ENCODE measurements at regions not wholly inside any gene's neighbourhood (a gene's known extent, or its start where the extent isn't known, plus 50 kb on each side); places are given as distances from the start of the nearest gene placed in this dataset.

DNA sequence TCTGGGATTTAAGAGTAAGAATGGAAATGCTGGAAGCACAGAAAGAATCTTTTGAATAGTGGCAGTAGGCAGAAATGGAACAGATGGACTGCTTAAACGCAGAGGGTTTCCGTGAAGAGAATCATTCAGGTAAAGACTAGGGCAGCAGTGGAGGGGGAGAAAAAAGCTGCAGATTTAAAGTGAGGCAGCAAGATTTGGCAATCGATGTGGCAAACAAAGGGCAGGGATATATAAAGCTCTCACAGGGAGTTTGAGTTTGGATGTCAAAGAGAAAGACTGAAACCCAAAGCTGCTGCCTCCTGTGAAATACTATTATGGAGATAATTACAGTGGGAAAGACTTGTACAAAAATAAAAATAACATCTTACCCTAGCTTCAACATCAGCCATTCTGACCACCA lies 384.0 kb downstream of the CENPC start:
- TF ChIP-seq, protein P1, sequence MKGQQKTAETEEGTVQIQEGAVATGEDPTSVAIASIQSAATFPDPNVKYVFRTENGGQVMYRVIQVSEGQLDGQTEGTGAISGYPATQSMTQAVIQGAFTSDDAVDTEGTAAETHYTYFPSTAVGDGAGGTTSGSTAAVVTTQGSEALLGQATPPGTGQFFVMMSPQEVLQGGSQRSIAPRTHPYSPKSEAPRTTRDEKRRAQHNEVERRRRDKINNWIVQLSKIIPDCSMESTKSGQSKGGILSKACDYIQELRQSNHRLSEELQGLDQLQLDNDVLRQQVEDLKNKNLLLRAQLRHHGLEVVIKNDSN (IDR thresholded peaks at IDR 0.05; ENCODE audit: borderline replicate concordance, low read depth) = no peak
- no peak for TF ChIP-seq RXRA (IDR thresholded peaks at IDR 0.05; ENCODE audit: borderline replicate concordance, low read depth)
- TF ChIP-seq, protein P2, sequence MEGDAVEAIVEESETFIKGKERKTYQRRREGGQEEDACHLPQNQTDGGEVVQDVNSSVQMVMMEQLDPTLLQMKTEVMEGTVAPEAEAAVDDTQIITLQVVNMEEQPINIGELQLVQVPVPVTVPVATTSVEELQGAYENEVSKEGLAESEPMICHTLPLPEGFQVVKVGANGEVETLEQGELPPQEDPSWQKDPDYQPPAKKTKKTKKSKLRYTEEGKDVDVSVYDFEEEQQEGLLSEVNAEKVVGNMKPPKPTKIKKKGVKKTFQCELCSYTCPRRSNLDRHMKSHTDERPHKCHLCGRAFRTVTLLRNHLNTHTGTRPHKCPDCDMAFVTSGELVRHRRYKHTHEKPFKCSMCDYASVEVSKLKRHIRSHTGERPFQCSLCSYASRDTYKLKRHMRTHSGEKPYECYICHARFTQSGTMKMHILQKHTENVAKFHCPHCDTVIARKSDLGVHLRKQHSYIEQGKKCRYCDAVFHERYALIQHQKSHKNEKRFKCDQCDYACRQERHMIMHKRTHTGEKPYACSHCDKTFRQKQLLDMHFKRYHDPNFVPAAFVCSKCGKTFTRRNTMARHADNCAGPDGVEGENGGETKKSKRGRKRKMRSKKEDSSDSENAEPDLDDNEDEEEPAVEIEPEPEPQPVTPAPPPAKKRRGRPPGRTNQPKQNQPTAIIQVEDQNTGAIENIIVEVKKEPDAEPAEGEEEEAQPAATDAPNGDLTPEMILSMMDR (IDR thresholded peaks at IDR 0.05) = no peak
- no peak for TF ChIP-seq RFX5 (IDR thresholded peaks at IDR 0.05; ENCODE audit: low read length)
- no peak for TF ChIP-seq CHD2 (IDR thresholded peaks at IDR 0.05; ENCODE audit: low read length, partially characterized antibody)
- TF ChIP-seq EP300 (IDR thresholded peaks at IDR 0.05; ENCODE audit: borderline replicate concordance in 1 of 2, low read depth in 1 of 2, low read length in 1 of 2) = no peak

Data from SK-N-SH (cell line).